WERI-Rb-1 (cell line): ENCODE measurements at regions not wholly inside any gene's neighbourhood (a gene's known extent, or its start where the extent isn't known, plus 50 kb on each side); places are given as distances from the start of the nearest gene placed in this dataset.

Experiments used
- DNase-seq: peaks from one replicate; pipeline ENCODE4 v3.0.0-alpha.2; 2020
- H3K27ac ChIP-seq: fragments of 250-450 bp; sonication (Bioruptor Pico); 2 replicates; pipeline ENCODE4 v1.5.1; 2020; ENCODE audit warnings: mild to moderate bottlenecking, moderate library complexity
- H3K27me3 ChIP-seq: fragments of 250-450 bp; sonication (Bioruptor Pico); 2 replicates; pipeline ENCODE4 v1.5.1; 2021; ENCODE audit warnings: mild to moderate bottlenecking, low read depth, moderate library complexity; ENCODE audit not compliant: insufficient read depth, severe bottlenecking
- H3K36me3 ChIP-seq: fragments of 250-450 bp; sonication (Bioruptor Pico); 2 replicates; pipeline ENCODE4 v1.5.1; 2020; ENCODE audit warnings: mild to moderate bottlenecking, moderate library complexity
- H3K4me3 ChIP-seq: 2 replicates; pipeline ENCODE4 v1.5.1; 2011; ENCODE audit warnings: low read depth, mild to moderate bottlenecking, control low read depth, low read length
- H3K9me3 ChIP-seq: fragments of 250-450 bp; sonication (Bioruptor Pico); 2 replicates; pipeline ENCODE4 v1.5.1; 2021; ENCODE audit warnings: mild to moderate bottlenecking, moderate library complexity; ENCODE audit not compliant: severe bottlenecking
- TF ChIP-seq, protein P1 (sequence below): IDR thresholded peaks from 2 replicates; pipeline ENCODE4 v1.5.1; 2011; ENCODE audit warnings: low read depth, mild to moderate bottlenecking, control low read depth, inconsistent platforms, low read length

DNA sequence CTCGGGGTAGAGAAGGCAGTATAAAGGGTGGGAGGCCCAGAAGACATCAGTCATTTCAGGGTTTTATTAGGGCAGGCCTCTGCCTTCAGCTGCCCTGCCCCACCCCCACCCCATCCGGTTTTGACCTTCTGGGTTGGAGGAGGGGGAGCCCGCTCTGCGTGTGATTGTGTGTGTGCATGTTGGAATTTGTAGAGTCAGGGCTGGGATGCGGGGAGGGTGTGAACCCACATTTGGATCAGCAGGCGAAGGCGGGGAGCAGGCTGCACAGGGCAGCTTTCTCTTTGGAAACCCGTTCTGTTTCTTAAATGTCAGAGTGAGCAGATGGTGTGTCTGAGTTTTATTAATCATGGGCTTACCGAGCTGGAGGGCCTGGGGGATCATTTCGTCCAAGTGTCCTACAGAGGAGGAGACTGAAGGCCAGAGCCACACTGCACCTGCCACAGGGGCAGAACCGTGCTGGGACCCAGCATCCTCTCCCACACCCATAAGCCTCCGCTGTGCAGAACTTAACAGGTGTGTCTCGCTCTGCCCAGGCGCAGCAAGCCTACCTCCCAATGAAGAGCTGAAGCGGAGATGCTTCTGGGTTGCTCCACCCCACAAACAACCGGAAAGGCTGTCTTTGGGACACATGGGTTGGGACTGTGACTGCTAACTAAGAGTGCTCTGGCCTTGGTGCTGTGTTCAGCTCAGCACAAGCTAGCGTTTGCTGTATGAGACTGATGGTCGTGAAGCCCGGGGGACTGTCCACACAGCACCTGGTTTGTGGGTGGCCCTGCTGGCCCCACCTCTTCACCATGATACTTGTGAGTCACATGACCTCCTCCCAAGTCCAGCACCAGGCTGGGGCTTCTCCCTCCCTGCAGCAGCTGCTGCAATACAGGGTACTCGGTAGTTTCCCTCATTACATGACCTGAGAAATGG, 70.9 kb upstream of the GSE1 start:
- TF ChIP-seq, protein P1, sequence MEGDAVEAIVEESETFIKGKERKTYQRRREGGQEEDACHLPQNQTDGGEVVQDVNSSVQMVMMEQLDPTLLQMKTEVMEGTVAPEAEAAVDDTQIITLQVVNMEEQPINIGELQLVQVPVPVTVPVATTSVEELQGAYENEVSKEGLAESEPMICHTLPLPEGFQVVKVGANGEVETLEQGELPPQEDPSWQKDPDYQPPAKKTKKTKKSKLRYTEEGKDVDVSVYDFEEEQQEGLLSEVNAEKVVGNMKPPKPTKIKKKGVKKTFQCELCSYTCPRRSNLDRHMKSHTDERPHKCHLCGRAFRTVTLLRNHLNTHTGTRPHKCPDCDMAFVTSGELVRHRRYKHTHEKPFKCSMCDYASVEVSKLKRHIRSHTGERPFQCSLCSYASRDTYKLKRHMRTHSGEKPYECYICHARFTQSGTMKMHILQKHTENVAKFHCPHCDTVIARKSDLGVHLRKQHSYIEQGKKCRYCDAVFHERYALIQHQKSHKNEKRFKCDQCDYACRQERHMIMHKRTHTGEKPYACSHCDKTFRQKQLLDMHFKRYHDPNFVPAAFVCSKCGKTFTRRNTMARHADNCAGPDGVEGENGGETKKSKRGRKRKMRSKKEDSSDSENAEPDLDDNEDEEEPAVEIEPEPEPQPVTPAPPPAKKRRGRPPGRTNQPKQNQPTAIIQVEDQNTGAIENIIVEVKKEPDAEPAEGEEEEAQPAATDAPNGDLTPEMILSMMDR, result no peak
- peaks cover 11% of the 10 kb centered on the region for H3K36me3 ChIP-seq
- peaks cover 4% of the 10 kb centered on the region for H3K9me3 ChIP-seq
- peak; percentile 76 for DNase-seq
- peak overlapping the region; percentile 85 for H3K27ac ChIP-seq
- no peaks in the 10 kb centered on the region for H3K27me3 ChIP-seq
- H3K4me3 ChIP-seq, result peak overlapping the region; percentile 17; the same call in 1 of the 2 replicates

- TF ChIP-seq, protein P1, result no peak
Measured at GRCh38 chr16:85543536-85543935, 69.6 kb upstream of the GSE1 start.

GRCh38 chr16:85544016-85544415, 69.1 kb upstream of the GSE1 start:
- Histone ChIP-seq H3K27me3 (no peaks in the 10 kb centered on the region), H3K27ac (peak overlapping the region; percentile 85), H3K9me3 (peaks cover 4% of the 10 kb centered on the region), H3K4me3 (no peak overlapping the region), H3K36me3 (peaks cover 11% of the 10 kb centered on the region)
- DNase-seq, result no peak
- TF ChIP-seq, protein P1, result no peak

More at GRCh38 chr16:85543536-85543935, 69.6 kb upstream of the GSE1 start:
- no peak for DNase-seq
- H3K9me3 ChIP-seq, result peaks cover 4% of the 10 kb centered on the region
- peaks cover 11% of the 10 kb centered on the region for H3K36me3 ChIP-seq
- no peaks in the 10 kb centered on the region for H3K27me3 ChIP-seq
- H3K27ac ChIP-seq, result peak overlapping the region; percentile 85
- H3K4me3 ChIP-seq, result no peak overlapping the region

DNA sequence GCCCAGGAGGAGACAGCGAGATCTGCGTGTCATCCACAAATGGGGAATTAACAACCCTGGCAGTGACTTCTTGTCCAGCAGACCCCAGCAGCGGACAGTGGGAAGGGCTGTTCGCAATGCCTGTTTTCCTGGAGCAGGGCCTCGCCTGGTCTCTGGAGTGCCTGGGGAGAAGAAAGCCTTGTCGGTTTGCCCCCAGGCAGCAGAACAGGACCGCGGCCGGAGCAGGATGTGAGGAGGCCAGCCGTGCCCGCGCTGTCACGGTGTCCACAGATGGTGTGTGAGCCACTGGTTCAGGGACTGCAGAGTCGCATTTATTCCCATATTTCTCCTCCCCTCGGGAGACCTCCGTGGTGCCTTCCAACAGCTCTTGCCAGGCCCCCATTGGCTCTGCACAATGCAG, 68.5 kb upstream of the GSE1 start:
- no peak overlapping the region for H3K27ac ChIP-seq
- H3K27me3 ChIP-seq, result no peaks in the 10 kb centered on the region
- peaks cover 2% of the 10 kb centered on the region for H3K9me3 ChIP-seq
- H3K4me3 ChIP-seq, result no peak overlapping the region
- H3K36me3 ChIP-seq, result peaks cover 6% of the 10 kb centered on the region
- TF ChIP-seq, protein P1, result no peak
- DNase-seq, result no peak

GRCh38 chr16:85545227-85545818, 67.8 kb upstream of the GSE1 start:
- Histone ChIP-seq H3K4me3 (no peak overlapping the region), H3K27ac (no peak overlapping the region), H3K27me3 (no peaks in the 10 kb centered on the region), H3K9me3 (no peaks in the 10 kb centered on the region), H3K36me3 (no peaks in the 10 kb centered on the region)
- TF ChIP-seq, protein P1, result no peak
- DNase-seq, result no peak
